Adrenal gland (tissue), 5 donors: ENCODE measurements at regions not wholly inside any gene's neighbourhood (a gene's known extent, or its start where the extent isn't known, plus 50 kb on each side); places are given as distances from the start of the nearest gene placed in this dataset.

Experiments
- CTCF ChIP-seq, 6 experiments: fragments of 450-650 bp in 4 of 6; fragments of 200-600 bp in 2 of 6; sonication (generic) in 1 of 6; IDR thresholded peaks; 1 replicate in 5 of 6; 2 replicates in 1 of 6; pipeline versions ENCODE4 v1.5.1 to v1.8.0; 2016 to 2021; ENCODE audit warnings: antibody characterized with exemption in 6 of 6, mild to moderate bottlenecking in 2 of 6, moderate library complexity in 1 of 6
- POLR2A ChIP-seq, 2 donors: fragments of 450-650 bp; IDR thresholded peaks; one replicate each; pipeline ENCODE4 v1.6.1; 2017; ENCODE audit warnings: antibody characterized with exemption in 2 of 2, mild to moderate bottlenecking in 2 of 2, moderate library complexity in 1 of 2
- donor health status: DM: no; HTN: no; CAD: no.

GRCh38 chr2:52456561-52457377 is 1310.8 kb upstream of the CHAC2 start:
- TF ChIP-seq POLR2A (IDR thresholded peaks at IDR 0.05): no peak
- no peak for TF ChIP-seq CTCF (IDR thresholded peaks at IDR 0.05)
